ENCODE measurements at regions not wholly inside any gene's neighbourhood (a gene's known extent, or its start where the extent isn't known, plus 50 kb on each side); places are given as distances from the start of the nearest gene placed in this dataset.

GRCh38 chr9:134237630-134238265 lies 73.4 kb upstream of the RNU6ATAC start:
- TF ChIP-seq EZH2 (IDR thresholded peaks at IDR 0.05) (no peak), CTCF (IDR thresholded peaks at IDR 0.05) (no peak)

Measured in neural progenitor cell (in vitro differentiated cells).